Gastroesophageal sphincter (tissue), 3 donors: ENCODE measurements at regions not wholly inside any gene's neighbourhood (a gene's known extent, or its start where the extent isn't known, plus 50 kb on each side); places are given as distances from the start of the nearest gene placed in this dataset.

Experiments
- EP300 ChIP-seq: sonication (generic); formaldehyde crosslinking; IDR thresholded peaks from one replicate; pipeline ENCODE4 v1.6.1; 2017; ENCODE audit warnings: antibody characterized with exemption, mild to moderate bottlenecking
- POLR2A ChIP-seq, 2 donors: fragments of 450-650 bp; IDR thresholded peaks; one replicate each; pipeline ENCODE4 v1.6.1; 2017; ENCODE audit warnings: antibody characterized with exemption in 2 of 2, mild to moderate bottlenecking in 2 of 2, moderate library complexity in 1 of 2
- POLR2AphosphoS5 ChIP-seq: sonication (generic); formaldehyde crosslinking; IDR thresholded peaks from one replicate; pipeline ENCODE4 v1.6.1; 2017; ENCODE audit warnings: antibody characterized with exemption
- TF ChIP-seq, protein P1 (sequence below), 4 experiments: fragments of 200-600 bp in 2 of 4; fragments of 450-650 bp in 2 of 4; sonication (generic) in 1 of 4; IDR thresholded peaks; one replicate each; pipeline ENCODE4 v1.5.1; 2017 to 2019; ENCODE audit warnings: antibody characterized with exemption in 4 of 4, mild to moderate bottlenecking in 2 of 4, moderate library complexity in 2 of 4

DNA sequence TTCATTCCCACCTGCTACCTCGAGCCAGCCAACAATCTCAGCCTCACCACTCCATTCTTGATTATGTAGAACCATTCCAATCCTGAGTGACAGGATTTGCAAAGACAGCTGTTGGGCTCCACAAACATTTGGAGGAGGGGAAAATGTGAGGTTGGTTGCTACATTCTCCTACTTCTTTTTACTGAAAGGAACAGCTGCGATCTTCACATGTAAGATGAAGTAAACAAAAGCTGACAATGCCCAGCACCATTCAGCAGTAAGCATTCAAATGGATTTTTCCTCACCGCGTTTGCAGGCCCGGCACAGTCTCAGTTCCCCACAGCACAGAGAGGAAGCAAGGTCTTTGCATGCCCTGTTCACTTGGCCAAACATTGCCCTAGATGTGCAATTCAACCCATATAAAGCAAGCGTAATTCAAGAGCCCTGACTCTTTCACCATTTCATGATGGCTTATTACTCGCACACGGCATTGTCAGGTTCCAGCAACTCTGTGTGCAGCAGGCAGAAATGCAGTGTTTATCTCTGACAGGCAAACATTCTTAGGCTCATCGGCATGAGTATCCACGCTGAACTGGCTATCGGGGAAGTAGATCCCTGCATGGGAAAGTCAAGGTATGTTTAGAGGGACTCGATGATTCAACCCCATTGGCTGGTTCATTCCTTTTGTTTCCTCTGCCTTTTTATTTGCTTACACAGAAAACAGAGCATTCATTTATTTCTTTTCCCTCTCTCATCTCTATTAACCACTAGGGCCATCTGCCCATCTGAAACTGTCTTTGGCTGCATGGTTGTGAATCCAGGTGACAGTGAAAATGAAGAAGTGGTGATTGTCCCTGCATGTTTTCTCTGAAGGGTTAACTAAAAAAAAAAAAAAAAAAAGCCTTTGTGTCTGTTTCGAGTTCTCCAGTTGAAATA lies 236.1 kb upstream of the PLEKHG7 start:
- TF ChIP-seq, protein P1, sequence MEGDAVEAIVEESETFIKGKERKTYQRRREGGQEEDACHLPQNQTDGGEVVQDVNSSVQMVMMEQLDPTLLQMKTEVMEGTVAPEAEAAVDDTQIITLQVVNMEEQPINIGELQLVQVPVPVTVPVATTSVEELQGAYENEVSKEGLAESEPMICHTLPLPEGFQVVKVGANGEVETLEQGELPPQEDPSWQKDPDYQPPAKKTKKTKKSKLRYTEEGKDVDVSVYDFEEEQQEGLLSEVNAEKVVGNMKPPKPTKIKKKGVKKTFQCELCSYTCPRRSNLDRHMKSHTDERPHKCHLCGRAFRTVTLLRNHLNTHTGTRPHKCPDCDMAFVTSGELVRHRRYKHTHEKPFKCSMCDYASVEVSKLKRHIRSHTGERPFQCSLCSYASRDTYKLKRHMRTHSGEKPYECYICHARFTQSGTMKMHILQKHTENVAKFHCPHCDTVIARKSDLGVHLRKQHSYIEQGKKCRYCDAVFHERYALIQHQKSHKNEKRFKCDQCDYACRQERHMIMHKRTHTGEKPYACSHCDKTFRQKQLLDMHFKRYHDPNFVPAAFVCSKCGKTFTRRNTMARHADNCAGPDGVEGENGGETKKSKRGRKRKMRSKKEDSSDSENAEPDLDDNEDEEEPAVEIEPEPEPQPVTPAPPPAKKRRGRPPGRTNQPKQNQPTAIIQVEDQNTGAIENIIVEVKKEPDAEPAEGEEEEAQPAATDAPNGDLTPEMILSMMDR (IDR thresholded peaks at IDR 0.05), result no peak
- TF ChIP-seq POLR2A (IDR thresholded peaks at IDR 0.05), result no peak
- TF ChIP-seq POLR2AphosphoS5, result no peak
- TF ChIP-seq EP300, result no peak
